Spleen (tissue), 7 donors: ENCODE measurements at regions not wholly inside any gene's neighbourhood (a gene's known extent, or its start where the extent isn't known, plus 50 kb on each side); places are given as distances from the start of the nearest gene placed in this dataset.

Source experiments
- POLR2A ChIP-seq, 3 donors: fragments of 450-650 bp; IDR thresholded peaks; one replicate each; pipeline ENCODE4 v1.5.1; 2017; ENCODE audit warnings: antibody characterized with exemption in 3 of 3, mild to moderate bottlenecking in 1 of 3
- POLR2AphosphoS5 ChIP-seq, 3 donors: sonication (generic); formaldehyde crosslinking; IDR thresholded peaks; one replicate each; pipeline ENCODE4 v1.5.1; 2017; ENCODE audit warnings: antibody characterized with exemption in 3 of 3
- TF ChIP-seq, protein P1 (sequence below), 11 experiments: fragments of 200-600 bp in 7 of 11; fragments of 450-650 bp in 4 of 11; sonication (generic) in 4 of 11; IDR thresholded peaks in 8 of 11; conservative IDR thresholded peaks in 3 of 11; 1 replicate in 7 of 11; 2 replicates in 4 of 11; pipeline versions ENCODE4 v1.4.0 to v1.8.0; 2016 to 2021; ENCODE audit warnings: antibody characterized with exemption in 11 of 11, inconsistent platforms in 4 of 11, mild to moderate bottlenecking in 1 of 11
- donor health status: DM: no; HTN: no; CAD: no; lungs with moderate emphysema.
- donor health status: DM: no; HTN: no; CAD: no.
- donor health status: DM: no; HTN: no; CAD: no.

DNA sequence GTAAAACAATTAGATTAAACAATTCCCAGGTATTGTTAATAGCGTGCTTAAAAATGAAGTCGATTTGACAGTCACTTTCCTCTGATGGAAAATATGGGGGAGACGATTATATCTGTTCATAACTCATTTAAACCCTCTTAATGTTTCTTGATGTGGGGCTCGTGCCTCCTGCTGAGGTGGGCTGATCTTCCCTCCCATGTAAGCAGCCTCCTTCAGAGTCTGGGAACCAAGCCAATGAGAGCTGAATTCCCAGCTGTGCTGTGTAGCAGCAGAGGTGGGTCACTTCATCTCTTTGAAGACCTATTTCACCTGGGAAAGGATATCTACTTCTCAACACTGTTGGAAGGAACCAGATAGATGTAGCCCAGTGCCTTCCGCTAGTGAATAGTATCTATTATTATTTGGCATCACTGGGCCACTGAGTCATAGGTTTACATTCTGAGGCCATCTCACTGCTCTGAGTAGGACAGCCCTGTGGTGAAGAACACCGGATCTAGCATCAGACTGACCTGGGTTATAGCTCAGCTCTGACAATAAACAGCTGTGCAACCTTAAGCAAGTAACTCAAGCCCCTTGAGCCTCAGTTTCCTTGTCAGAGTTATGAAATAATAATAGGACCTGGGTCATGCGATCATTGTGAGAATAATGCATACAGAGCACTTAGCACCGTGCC, 85.3 kb upstream of the C16orf82 start:
- TF ChIP-seq, protein P1, sequence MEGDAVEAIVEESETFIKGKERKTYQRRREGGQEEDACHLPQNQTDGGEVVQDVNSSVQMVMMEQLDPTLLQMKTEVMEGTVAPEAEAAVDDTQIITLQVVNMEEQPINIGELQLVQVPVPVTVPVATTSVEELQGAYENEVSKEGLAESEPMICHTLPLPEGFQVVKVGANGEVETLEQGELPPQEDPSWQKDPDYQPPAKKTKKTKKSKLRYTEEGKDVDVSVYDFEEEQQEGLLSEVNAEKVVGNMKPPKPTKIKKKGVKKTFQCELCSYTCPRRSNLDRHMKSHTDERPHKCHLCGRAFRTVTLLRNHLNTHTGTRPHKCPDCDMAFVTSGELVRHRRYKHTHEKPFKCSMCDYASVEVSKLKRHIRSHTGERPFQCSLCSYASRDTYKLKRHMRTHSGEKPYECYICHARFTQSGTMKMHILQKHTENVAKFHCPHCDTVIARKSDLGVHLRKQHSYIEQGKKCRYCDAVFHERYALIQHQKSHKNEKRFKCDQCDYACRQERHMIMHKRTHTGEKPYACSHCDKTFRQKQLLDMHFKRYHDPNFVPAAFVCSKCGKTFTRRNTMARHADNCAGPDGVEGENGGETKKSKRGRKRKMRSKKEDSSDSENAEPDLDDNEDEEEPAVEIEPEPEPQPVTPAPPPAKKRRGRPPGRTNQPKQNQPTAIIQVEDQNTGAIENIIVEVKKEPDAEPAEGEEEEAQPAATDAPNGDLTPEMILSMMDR (IDR thresholded peaks at IDR 0.05 in 8 of 11, conservative IDR thresholded peaks at IDR 0.05 in 3 of 11), result no peak
- no peak for TF ChIP-seq POLR2A (IDR thresholded peaks at IDR 0.05)
- no peak for TF ChIP-seq POLR2AphosphoS5 (IDR thresholded peaks at IDR 0.05)
